ENCODE measurements at regions not wholly inside any gene's neighbourhood (a gene's known extent, or its start where the extent isn't known, plus 50 kb on each side); places are given as distances from the start of the nearest gene placed in this dataset.
"Not testable (repeated sequence)": the region's sequence is repeated elsewhere in the genome, so short reads cannot be mapped to it uniquely, and the experiment has no call there.

- DNase-seq; H3K9me3 ChIP-seq (replicated peaks); intact Hi-C loops (cut with micrococcal nuclease); H3K4me3 ChIP-seq; H3K27ac ChIP-seq (replicated peaks); H3K4me1 ChIP-seq; H3K36me3 ChIP-seq: not testable (repeated sequence)
- H3K27me3 ChIP-seq (ENCODE audit: low read depth): peaks cover 22% of the 10 kb centered on the region
These were observed 840.6 kb downstream of the TMEM121 start for GRCh38 chr14:106366971-106367370.

- H3K4me3 ChIP-seq; DNase-seq; intact Hi-C loops (cut with micrococcal nuclease); H3K4me1 ChIP-seq; H3K9me3 ChIP-seq (replicated peaks); H3K27ac ChIP-seq (replicated peaks); H3K36me3 ChIP-seq: not testable (repeated sequence)
- peaks cover 47% of the 10 kb centered on the region for H3K27me3 ChIP-seq (ENCODE audit: low read depth)
These were observed 843.1 kb downstream of the TMEM121 start for GRCh38 chr14:106369456-106369855.

- Histone ChIP-seq H3K4me3 (no peak overlapping the region), H3K36me3 (no peaks in the 10 kb centered on the region), H3K27ac (replicated peaks) (no peak overlapping the region), H3K27me3 (ENCODE audit: low read depth) (peaks cover 78% of the 10 kb centered on the region), H3K9me3 (replicated peaks) (no peaks in the 10 kb centered on the region), H3K4me1 (no peaks in the 10 kb centered on the region)
- peak; percentile 21 for DNase-seq
- peak; percentile 61 for TF ChIP-seq CTCF (IDR thresholded peaks at IDR 0.05; ENCODE audit: borderline replicate concordance)
- intact Hi-C loops (cut with micrococcal nuclease): no loop called here
These were observed 846.7 kb downstream of the TMEM121 start for GRCh38 chr14:106372870-106373652.

DNA sequence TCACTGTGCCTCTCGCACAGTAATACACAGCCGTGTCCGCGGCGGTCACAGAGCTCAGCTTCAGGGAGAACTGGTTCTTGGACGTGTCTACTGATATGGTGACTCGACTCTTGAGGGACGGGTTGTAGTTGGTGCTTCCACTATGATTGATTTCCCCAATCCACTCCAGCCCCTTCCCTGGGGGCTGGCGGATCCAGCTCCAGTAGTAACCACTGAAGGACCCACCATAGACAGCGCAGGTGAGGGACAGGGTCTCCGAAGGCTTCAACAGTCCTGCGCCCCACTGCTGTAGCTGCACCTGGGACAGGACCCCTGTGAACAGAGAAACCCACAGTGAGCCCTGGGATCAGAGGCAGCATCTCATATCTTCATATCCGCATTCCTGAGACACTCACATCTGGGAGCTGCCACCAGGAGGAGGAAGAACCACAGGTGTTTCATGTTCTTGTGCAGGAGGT, 847.3 kb downstream of the TMEM121 start:
- H3K4me1 ChIP-seq; H3K27ac ChIP-seq (replicated peaks); DNase-seq; H3K4me3 ChIP-seq; H3K9me3 ChIP-seq (replicated peaks); H3K36me3 ChIP-seq; intact Hi-C loops (cut with micrococcal nuclease): not testable (repeated sequence)
- peak; percentile 1 for TF ChIP-seq CTCF (IDR thresholded peaks at IDR 0.05; ENCODE audit: borderline replicate concordance)
- H3K27me3 ChIP-seq (ENCODE audit: low read depth): peaks cover 84% of the 10 kb centered on the region

- Histone ChIP-seq H3K27ac (replicated peaks) (no peak overlapping the region), H3K4me3 (no peak overlapping the region), H3K27me3 (ENCODE audit: low read depth) (peaks cover 92% of the 10 kb centered on the region), H3K4me1 (no peaks in the 10 kb centered on the region), H3K9me3 (replicated peaks) (no peaks in the 10 kb centered on the region), H3K36me3 (no peaks in the 10 kb centered on the region)
- no peak for TF ChIP-seq CTCF (IDR thresholded peaks at IDR 0.05; ENCODE audit: borderline replicate concordance)
- intact Hi-C loops (cut with micrococcal nuclease): no loop called here
- no peak for DNase-seq
These were observed 851.0 kb downstream of the TMEM121 start for GRCh38 chr14:106377432-106377831.

GRCh38 chr14:106378191-106378590, 851.8 kb downstream of the TMEM121 start:
- no peaks in the 10 kb centered on the region for H3K4me1 ChIP-seq
- no peak overlapping the region for H3K4me3 ChIP-seq
- H3K9me3 ChIP-seq (replicated peaks): no peaks in the 10 kb centered on the region
- no peak for TF ChIP-seq CTCF (IDR thresholded peaks at IDR 0.05; ENCODE audit: borderline replicate concordance)
- H3K36me3 ChIP-seq: no peaks in the 10 kb centered on the region
- H3K27ac ChIP-seq (replicated peaks): no peak overlapping the region
- intact Hi-C loops (cut with micrococcal nuclease): no loop called here
- no peak for DNase-seq
- peaks cover 92% of the 10 kb centered on the region for H3K27me3 ChIP-seq (ENCODE audit: low read depth)
